HepG2 (cell line): ENCODE measurements at regions not wholly inside any gene's neighbourhood (a gene's known extent, or its start where the extent isn't known, plus 50 kb on each side); places are given as distances from the start of the nearest gene placed in this dataset.

ENCODE experiments used
- ATAC-seq: fragments of 200-7000 bp; cut with Tn5 transposase; 3 replicates; pipeline ENCODE4 v1.9.1; 2020; ENCODE audit warnings: mild to moderate bottlenecking, moderate library complexity
- BruUV-seq: library from RNA; stranded (reverse); fragments of 400-500 nt; replicated peaks from 2 replicates; lab custom pipeline; 2021; lab: Mats Ljungman, UMichigan
- CTCF ChIA-PET: fragments of 300-600 bp; formaldehyde crosslinking; extraction: SDS; loops from one replicate; lab custom pipeline; 2021; ENCODE audit warnings: low total read pairs, inconsistent platforms, low intra/inter-chr PET ratio; lab: Yijun Ruan, JAX
- POLR2A ChIA-PET: fragments of 350-600 bp; sonication (Branson Sonifier 250); formaldehyde crosslinking; loops from one replicate; lab custom pipeline; 2020; ENCODE audit warnings: antibody characterized with exemption, inconsistent platforms; lab: Yijun Ruan, JAX
- DNase-seq: peaks from one replicate; pipeline ENCODE4 v3.0.0-alpha.2; 2015; ENCODE audit warnings: low spot score
- FAIRE-seq: peaks from 3 replicates; lab custom pipeline; 2011; peaks lifted over from hg19 to GRCh38; lab: Jason Lieb, UNC
- H2AFZ ChIP-seq: one replicate; pipeline ENCODE4 v1.6.1; 2011; ENCODE audit warnings: low read length, inconsistent platforms
- H3K27ac ChIP-seq: fragments of 300-600 bp; 3 replicates; pipeline ENCODE4 v1.8.0; 2011; ENCODE audit warnings: mixed run types, mild to moderate bottlenecking, mixed read lengths, low read length, inconsistent platforms; ENCODE audit not compliant: insufficient read depth; ENCODE audit errors: extremely low read length
- H3K27me3 ChIP-seq, 2 experiments: fragments of 200-600 bp in 1 of 2; 2 replicates in 1 of 2; 3 replicates in 1 of 2; pipeline versions ENCODE4 v1.6.0 to v1.8.0; 2011; ENCODE audit warnings: low read length in 2 of 2, mild to moderate bottlenecking in 2 of 2, moderate library complexity in 2 of 2, inconsistent platforms in 1 of 2; ENCODE audit not compliant: insufficient read depth in 2 of 2, control insufficient read depth in 1 of 2
- H3K36me3 ChIP-seq, 2 experiments: fragments of 200-600 bp in 1 of 2; replicated peaks in 1 of 2; 2 replicates in 1 of 2; 3 replicates in 1 of 2; pipeline versions ENCODE4 v1.5.1 to v1.8.0; 2011; ENCODE audit warnings: low read length in 2 of 2, inconsistent platforms in 1 of 2; ENCODE audit not compliant: insufficient read depth in 2 of 2, control insufficient read depth in 1 of 2
- H3K4me1 ChIP-seq: 2 replicates; pipeline ENCODE4 v1.5.1; 2012; ENCODE audit warnings: low read length, inconsistent platforms; ENCODE audit not compliant: insufficient read depth
- H3K4me2 ChIP-seq: 2 replicates; pipeline ENCODE4 v1.6.0; 2011; ENCODE audit warnings: low read depth, low read length, inconsistent platforms
- H3K4me3 ChIP-seq, 3 experiments: fragments of 200-600 bp in 1 of 3; sonication (generic), shearing (Covaris generic) in 1 of 3; replicated peaks in 1 of 3; 2 replicates each; pipeline ENCODE4 v1.5.1; 2011 to 2016; ENCODE audit warnings: low read length in 3 of 3, inconsistent platforms in 2 of 3, low read depth in 2 of 3, mild to moderate bottlenecking in 2 of 3, control low read depth in 1 of 3, mixed read lengths in 1 of 3; ENCODE audit not compliant: insufficient read depth in 1 of 3
- H3K79me2 ChIP-seq: one replicate; pipeline ENCODE4 v1.6.1; 2011; ENCODE audit warnings: low read length, inconsistent platforms; ENCODE audit not compliant: insufficient read depth
- H3K9ac ChIP-seq: 2 replicates; pipeline ENCODE4 v1.6.0; 2011; ENCODE audit warnings: mild to moderate bottlenecking, low read depth, low read length, inconsistent platforms; ENCODE audit not compliant: insufficient read depth
- H3K9me3 ChIP-seq: 2 replicates; pipeline ENCODE4 v1.5.1; 2012; ENCODE audit warnings: mild to moderate bottlenecking, low read length
- H4K20me1 ChIP-seq: 2 replicates; pipeline ENCODE4 v1.6.0; 2011; ENCODE audit warnings: inconsistent platforms, mild to moderate bottlenecking, low read length, moderate library complexity; ENCODE audit not compliant: insufficient read depth
- DMTF1 ChIP-seq: sonication (generic); formaldehyde crosslinking; IDR thresholded peaks from 2 replicates; pipeline ENCODE4 v1.4.0; 2020; ENCODE audit warnings: mild to moderate bottlenecking, missing genetic modification reagents
- ISL2 ChIP-seq: sonication (generic); formaldehyde crosslinking; IDR thresholded peaks from 2 replicates; pipeline ENCODE4 v1.5.0; 2020; ENCODE audit warnings: missing genetic modification reagents
- MXD3 ChIP-seq: IDR thresholded peaks from 2 replicates; pipeline ENCODE4 v1.6.1; 2016; ENCODE audit warnings: mild to moderate bottlenecking, missing biosample characterization, missing genetic modification reagents
- NAIF1 ChIP-seq: sonication (generic); formaldehyde crosslinking; IDR thresholded peaks from 2 replicates; pipeline ENCODE4 v1.5.0; 2020; ENCODE audit warnings: mild to moderate bottlenecking, missing genetic modification reagents, borderline replicate concordance
- SIN3A ChIP-seq: IDR thresholded peaks from 2 replicates; pipeline ENCODE4 v1.6.1; 2011; ENCODE audit warnings: low read depth, mild to moderate bottlenecking, control low read depth, low read length, borderline replicate concordance
- ZNF205 ChIP-seq: IDR thresholded peaks from 2 replicates; pipeline ENCODE4 v1.6.1; 2018; ENCODE audit warnings: missing biosample characterization, missing genetic modification reagents
- WGBS: methylation state at CpG from one replicate; pipeline ENCODE4 v1.1.6; 2017; ENCODE audit warnings: low lambda C conversion rate; 5-methylcytosine and 5-hydroxymethylcytosine counted together
- in situ Hi-C: cut with HindIII; loops from 2 replicates; pipeline ENCODE4 v1.10.0; 2017; ENCODE audit warnings: low pct_unique_long_range_greater_than_20kb; ENCODE audit not compliant: extremely low pct_ligation_motif_present
- intact Hi-C: fragments of 100-400 bp; cut with micrococcal nuclease; formaldehyde crosslinking; loops from one replicate; pipeline ENCODE4 v1.10.0; 2022; ENCODE audit not compliant: unreplicated experiment
- TF ChIP-seq, protein P1 (sequence below): sonication (generic); formaldehyde crosslinking; conservative IDR thresholded peaks from 2 replicates; pipeline ENCODE4 v1.8.1; 2023; ENCODE audit warnings: missing genetic modification reagents
- TF ChIP-seq, protein P2 (sequence below): IDR thresholded peaks from 2 replicates; pipeline ENCODE4 v1.4.0; 2020; ENCODE audit warnings: mild to moderate bottlenecking, missing genetic modification reagents

DNA sequence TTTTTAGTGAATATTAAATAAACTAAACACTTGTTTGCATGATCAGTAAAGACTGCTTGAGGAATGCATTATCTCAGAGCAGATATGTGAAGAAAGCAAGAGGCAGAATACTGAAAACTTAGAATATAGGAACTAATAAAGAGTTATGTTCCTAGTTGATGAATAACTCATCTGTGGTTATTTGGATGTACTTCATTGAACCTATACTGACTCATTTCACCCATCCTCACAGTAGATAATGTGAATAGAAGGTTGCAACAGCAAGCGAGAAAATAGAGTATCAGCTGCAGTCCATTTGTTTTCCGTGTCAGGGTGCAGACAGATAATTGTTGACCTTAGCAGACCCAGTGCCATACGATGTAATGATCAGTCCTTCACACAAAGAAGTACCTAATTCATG is 945.7 kb upstream of the LRRTM1 start:
- Histone ChIP-seq H4K20me1 (no peaks in the 10 kb centered on the region), H3K36me3 (no peaks in the 10 kb centered on the region), H3K4me3 (no peak overlapping the region), H3K4me2 (no peak overlapping the region), H3K4me1 (peaks cover 12% of the 10 kb centered on the region), H3K9me3 (peaks cover 25% of the 10 kb centered on the region), H3K27me3 (no peaks in the 10 kb centered on the region), H2AFZ (no peak overlapping the region), H3K9ac (no peak overlapping the region), H3K27ac (no peak overlapping the region), H3K79me2 (no peaks in the 10 kb centered on the region)
- intact Hi-C loops (no loop called here), in situ Hi-C loops (no loop called here)
- ChIA-PET POLR2A (no interaction called here), CTCF (no interaction called here)
- ATAC-seq (no peak), FAIRE-seq (no peak), DNase-seq (no peak)
- BruUV-seq, result no TSS peak
- WGBS, result 5% methylated on average over 3 of the region's 3 CpGs
- no peak for TF ChIP-seq ISL2 (CRISPR knock-in tag)
- TF ChIP-seq, protein P1, sequence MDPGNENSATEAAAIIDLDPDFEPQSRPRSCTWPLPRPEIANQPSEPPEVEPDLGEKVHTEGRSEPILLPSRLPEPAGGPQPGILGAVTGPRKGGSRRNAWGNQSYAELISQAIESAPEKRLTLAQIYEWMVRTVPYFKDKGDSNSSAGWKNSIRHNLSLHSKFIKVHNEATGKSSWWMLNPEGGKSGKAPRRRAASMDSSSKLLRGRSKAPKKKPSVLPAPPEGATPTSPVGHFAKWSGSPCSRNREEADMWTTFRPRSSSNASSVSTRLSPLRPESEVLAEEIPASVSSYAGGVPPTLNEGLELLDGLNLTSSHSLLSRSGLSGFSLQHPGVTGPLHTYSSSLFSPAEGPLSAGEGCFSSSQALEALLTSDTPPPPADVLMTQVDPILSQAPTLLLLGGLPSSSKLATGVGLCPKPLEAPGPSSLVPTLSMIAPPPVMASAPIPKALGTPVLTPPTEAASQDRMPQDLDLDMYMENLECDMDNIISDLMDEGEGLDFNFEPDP (CRISPR knock-in tag), result no peak
- TF ChIP-seq MXD3, result no peak
- TF ChIP-seq DMTF1, result no peak
- no peak for TF ChIP-seq NAIF1 (CRISPR knock-in tag)
- no peak for TF ChIP-seq SIN3A
- TF ChIP-seq, protein P2, sequence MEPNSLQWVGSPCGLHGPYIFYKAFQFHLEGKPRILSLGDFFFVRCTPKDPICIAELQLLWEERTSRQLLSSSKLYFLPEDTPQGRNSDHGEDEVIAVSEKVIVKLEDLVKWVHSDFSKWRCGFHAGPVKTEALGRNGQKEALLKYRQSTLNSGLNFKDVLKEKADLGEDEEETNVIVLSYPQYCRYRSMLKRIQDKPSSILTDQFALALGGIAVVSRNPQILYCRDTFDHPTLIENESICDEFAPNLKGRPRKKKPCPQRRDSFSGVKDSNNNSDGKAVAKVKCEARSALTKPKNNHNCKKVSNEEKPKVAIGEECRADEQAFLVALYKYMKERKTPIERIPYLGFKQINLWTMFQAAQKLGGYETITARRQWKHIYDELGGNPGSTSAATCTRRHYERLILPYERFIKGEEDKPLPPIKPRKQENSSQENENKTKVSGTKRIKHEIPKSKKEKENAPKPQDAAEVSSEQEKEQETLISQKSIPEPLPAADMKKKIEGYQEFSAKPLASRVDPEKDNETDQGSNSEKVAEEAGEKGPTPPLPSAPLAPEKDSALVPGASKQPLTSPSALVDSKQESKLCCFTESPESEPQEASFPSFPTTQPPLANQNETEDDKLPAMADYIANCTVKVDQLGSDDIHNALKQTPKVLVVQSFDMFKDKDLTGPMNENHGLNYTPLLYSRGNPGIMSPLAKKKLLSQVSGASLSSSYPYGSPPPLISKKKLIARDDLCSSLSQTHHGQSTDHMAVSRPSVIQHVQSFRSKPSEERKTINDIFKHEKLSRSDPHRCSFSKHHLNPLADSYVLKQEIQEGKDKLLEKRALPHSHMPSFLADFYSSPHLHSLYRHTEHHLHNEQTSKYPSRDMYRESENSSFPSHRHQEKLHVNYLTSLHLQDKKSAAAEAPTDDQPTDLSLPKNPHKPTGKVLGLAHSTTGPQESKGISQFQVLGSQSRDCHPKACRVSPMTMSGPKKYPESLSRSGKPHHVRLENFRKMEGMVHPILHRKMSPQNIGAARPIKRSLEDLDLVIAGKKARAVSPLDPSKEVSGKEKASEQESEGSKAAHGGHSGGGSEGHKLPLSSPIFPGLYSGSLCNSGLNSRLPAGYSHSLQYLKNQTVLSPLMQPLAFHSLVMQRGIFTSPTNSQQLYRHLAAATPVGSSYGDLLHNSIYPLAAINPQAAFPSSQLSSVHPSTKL (CRISPR knock-in tag), result no peak
- TF ChIP-seq ZNF205 (CRISPR knock-in tag), result no peak
